Activated CD8-positive, alpha-beta T cell treated with anti-CD3 and anti-CD28 coated beads for 36 hours (primary cell): ENCODE measurements at regions not wholly inside any gene's neighbourhood (a gene's known extent, or its start where the extent isn't known, plus 50 kb on each side); places are given as distances from the start of the nearest gene placed in this dataset.

ENCODE experiments used
- ATAC-seq: fragments of 200-7000 bp; cut with Tn5 transposase; one replicate; pipeline ENCODE4 v1.10.0; 2021; ENCODE audit warnings: mild to moderate bottlenecking, moderate library complexity
- CTCF ChIA-PET: fragments of 350-600 bp; sonication (Branson Sonifier 250); formaldehyde crosslinking; loops from one replicate; lab custom pipeline; 2021; ENCODE audit warnings: antibody characterized with exemption; lab: Charles Lee
- POLR2A ChIA-PET: fragments of 350-600 bp; sonication (Branson Sonifier 250); formaldehyde crosslinking; loops from one replicate; lab custom pipeline; 2021; ENCODE audit warnings: antibody characterized with exemption; lab: Charles Lee
- DNase-seq: peaks from one replicate; pipeline ENCODE4 v3.0.0-alpha.2; 2020
- H3K27ac Mint-ChIP-seq: one replicate; pipeline ENCODE4 v1.8.0; 2021; ENCODE audit warnings: mild to moderate bottlenecking, mixed read lengths
- H3K27me3 Mint-ChIP-seq: one replicate; pipeline ENCODE4 v1.8.0; 2021; ENCODE audit warnings: mixed read lengths
- H3K36me3 Mint-ChIP-seq: one replicate; pipeline ENCODE4 v1.8.0; 2021; ENCODE audit warnings: low read depth, mixed read lengths
- H3K4me1 Mint-ChIP-seq: one replicate; pipeline ENCODE4 v1.8.0; 2021; ENCODE audit warnings: low read depth, mixed read lengths
- H3K4me3 Mint-ChIP-seq: one replicate; pipeline ENCODE4 v1.8.0; 2021; ENCODE audit warnings: mild to moderate bottlenecking, moderate library complexity, mixed read lengths
- H3K9me3 Mint-ChIP-seq: one replicate; pipeline ENCODE4 v1.8.0; 2021; ENCODE audit warnings: mixed read lengths
- CTCF ChIP-seq: fragments of 200-600 bp; IDR thresholded peaks from one replicate; pipeline ENCODE4 v1.8.0; 2022; ENCODE audit warnings: antibody characterized with exemption, mild to moderate bottlenecking
- intact Hi-C: fragments of 100-400 bp; cut with micrococcal nuclease; formaldehyde crosslinking; loops from one replicate; pipeline ENCODE4 v1.10.0; 2022

GRCh38 chr13:40456979-40457553, 209.4 kb downstream of the FOXO1 start:
- H3K9me3 Mint-ChIP-seq = peaks cover 1% of the 10 kb centered on the region
- TF ChIP-seq CTCF = no peak
- ChIA-PET POLR2A (interaction anchor here (0.6 to 1.3 kb wide), 2 partner anchors 26 to 243 kb away, joined by 3 to 4 read pairs; no protein-coding TSS in a partner anchor), CTCF (interaction anchor here (1.3 kb wide), 1 partner anchor 44 kb away, joined by 3 read pairs; no protein-coding TSS in a partner anchor)
- intact Hi-C loops = no loop called here
- H3K27me3 Mint-ChIP-seq = no peaks in the 10 kb centered on the region
- no peak overlapping the region for H3K4me3 Mint-ChIP-seq
- H3K4me1 Mint-ChIP-seq = peaks cover 12% of the 10 kb centered on the region
- DNase-seq (no peak), ATAC-seq (peak; percentile 45)
- no peak overlapping the region for H3K27ac Mint-ChIP-seq
- H3K36me3 Mint-ChIP-seq = no peaks in the 10 kb centered on the region

- Mint-ChIP-seq H3K9me3 (peaks cover 1% of the 10 kb centered on the region), H3K36me3 (no peaks in the 10 kb centered on the region), H3K4me1 (peaks cover 7% of the 10 kb centered on the region), H3K27ac (no peak overlapping the region), H3K4me3 (no peak overlapping the region), H3K27me3 (no peaks in the 10 kb centered on the region)
- intact Hi-C loops = no loop called here
- DNase-seq = no peak
- no peak for TF ChIP-seq CTCF
- CTCF ChIA-PET = no interaction called here
- POLR2A ChIA-PET = interaction anchor here (0.6 to 1.1 kb wide), 2 partner anchors 69 to 242 kb away, joined by 3 read pairs; no protein-coding TSS in a partner anchor
- no peak for ATAC-seq
These were observed 208.3 kb downstream of the FOXO1 start for GRCh38 chr13:40457929-40458719.

GRCh38 chr13:40458720-40458990, 207.8 kb downstream of the FOXO1 start:
- TF ChIP-seq CTCF = no peak
- ATAC-seq (no peak), DNase-seq (no peak)
- Mint-ChIP-seq H3K27ac (no peak overlapping the region), H3K9me3 (peaks cover 1% of the 10 kb centered on the region), H3K4me3 (no peak overlapping the region), H3K36me3 (no peaks in the 10 kb centered on the region), H3K4me1 (peaks cover 4% of the 10 kb centered on the region), H3K27me3 (no peaks in the 10 kb centered on the region)
- intact Hi-C loops = no loop called here
- CTCF ChIA-PET = no interaction called here
- POLR2A ChIA-PET = interaction anchor here (1.1 kb wide), 1 partner anchor 69 kb away, joined by 3 read pairs; no protein-coding TSS in a partner anchor

GRCh38 chr13:40460116-40460515, 206.3 kb downstream of the FOXO1 start:
- ChIA-PET POLR2A (interaction anchor here (1.0 kb wide), 1 partner anchor 11 kb away, joined by 3 read pairs; no protein-coding TSS in a partner anchor), CTCF (interaction anchor here (0.9 kb wide), 1 partner anchor 136 kb away, joined by 3 read pairs; no protein-coding TSS in a partner anchor)
- no peak overlapping the region for H3K4me3 Mint-ChIP-seq
- peaks cover 4% of the 10 kb centered on the region for H3K4me1 Mint-ChIP-seq
- DNase-seq (no peak), ATAC-seq (no peak)
- H3K36me3 Mint-ChIP-seq = no peaks in the 10 kb centered on the region
- intact Hi-C loops = no loop called here
- no peak overlapping the region for H3K27ac Mint-ChIP-seq
- no peaks in the 10 kb centered on the region for H3K27me3 Mint-ChIP-seq
- peaks cover 1% of the 10 kb centered on the region for H3K9me3 Mint-ChIP-seq
- no peak for TF ChIP-seq CTCF
